HepG2 (cell line): ENCODE measurements at regions not wholly inside any gene's neighbourhood (a gene's known extent, or its start where the extent isn't known, plus 50 kb on each side); places are given as distances from the start of the nearest gene placed in this dataset.

ENCODE experiments used
- ARNT2 ChIP-seq: sonication (generic); formaldehyde crosslinking; IDR thresholded peaks from 2 replicates; pipeline ENCODE4 v1.8.0; 2022; ENCODE audit warnings: mild to moderate bottlenecking, low read depth, missing genetic modification reagents, moderate library complexity
- BCL6 ChIP-seq: IDR thresholded peaks from 2 replicates; pipeline ENCODE4 v1.6.1; 2016; ENCODE audit warnings: missing genetic modification reagents, missing compliant biosample characterization
- HINFP ChIP-seq: sonication (generic); formaldehyde crosslinking; IDR thresholded peaks from 2 replicates; pipeline ENCODE4 v1.4.0; 2020; ENCODE audit warnings: low read depth, mild to moderate bottlenecking, missing genetic modification reagents
- PHF20 ChIP-seq: sonication (generic); formaldehyde crosslinking; IDR thresholded peaks from 2 replicates; pipeline ENCODE4 v1.5.0; 2020; ENCODE audit warnings: mild to moderate bottlenecking, missing genetic modification reagents
- RARG ChIP-seq: sonication (generic); formaldehyde crosslinking; IDR thresholded peaks from 2 replicates; pipeline ENCODE4 v1.4.0; 2020; ENCODE audit warnings: low read depth, mild to moderate bottlenecking, missing genetic modification reagents
- XRCC5 ChIP-seq: fragments of 200-400 bp; formaldehyde crosslinking; optimal IDR thresholded peaks from 2 replicates; pipeline ENCODE3; 2017; ENCODE audit warnings: mild to moderate bottlenecking, low read length
- ZNF142 ChIP-seq: sonication (generic); formaldehyde crosslinking; IDR thresholded peaks from 2 replicates; pipeline ENCODE4 v1.4.0; 2020; ENCODE audit warnings: missing genetic modification reagents
- ZNF737 ChIP-seq: sonication (generic); formaldehyde crosslinking; IDR thresholded peaks from 2 replicates; pipeline ENCODE4 v1.5.0; 2020; ENCODE audit warnings: missing genetic modification reagents, mild to moderate bottlenecking, borderline replicate concordance

- TF ChIP-seq XRCC5: no peak
- no peak for TF ChIP-seq BCL6
- TF ChIP-seq ZNF737: no peak
- TF ChIP-seq ARNT2: no peak
- no peak for TF ChIP-seq HINFP
- TF ChIP-seq ZNF142 (CRISPR knock-in tag): no peak
- TF ChIP-seq PHF20 (CRISPR knock-in tag): no peak
- TF ChIP-seq RARG (CRISPR knock-in tag): no peak
Measured at GRCh38 chr14:96735526-96735925, 61.7 kb upstream of the VRK1 start (continued).
